ENCODE measurements at regions not wholly inside any gene's neighbourhood (a gene's known extent, or its start where the extent isn't known, plus 50 kb on each side); places are given as distances from the start of the nearest gene placed in this dataset.
"Not testable (repeated sequence)": the region's sequence is repeated elsewhere in the genome, so short reads cannot be mapped to it uniquely, and the experiment has no call there.

DNA sequence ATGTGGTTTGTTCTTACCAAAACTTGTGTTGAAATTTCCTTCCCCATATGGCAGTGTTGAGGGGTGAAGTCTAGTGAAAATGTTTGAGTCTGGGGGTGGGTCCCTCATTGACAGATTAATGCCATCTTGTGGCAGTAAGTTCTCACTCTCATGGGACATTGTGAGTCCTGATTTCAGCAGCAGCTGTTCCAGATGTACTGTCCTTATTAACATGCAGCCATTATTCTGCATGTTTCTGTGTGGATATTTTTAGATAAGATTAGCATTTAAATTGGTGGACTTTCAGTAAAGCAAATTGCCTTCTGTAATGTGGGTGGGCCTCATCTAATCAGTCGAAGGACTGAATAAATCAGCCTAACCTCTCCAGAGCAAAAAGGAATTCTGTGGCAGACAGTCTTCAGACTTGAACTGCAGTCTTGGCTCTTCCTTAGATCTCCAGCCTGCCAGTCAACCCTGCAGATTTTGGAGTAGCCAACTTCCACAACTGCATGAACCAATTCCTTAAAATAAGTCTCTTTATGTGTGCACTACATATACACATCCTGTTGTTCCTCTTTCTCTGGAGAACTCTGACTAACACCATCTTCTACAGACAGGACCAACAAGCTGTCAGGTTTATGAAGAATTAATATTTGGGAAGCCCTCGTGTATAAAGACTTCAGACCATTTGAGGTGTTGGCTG lies 138.7 kb upstream of the ZNF516 start:
- no peak for DNase-seq

DNA sequence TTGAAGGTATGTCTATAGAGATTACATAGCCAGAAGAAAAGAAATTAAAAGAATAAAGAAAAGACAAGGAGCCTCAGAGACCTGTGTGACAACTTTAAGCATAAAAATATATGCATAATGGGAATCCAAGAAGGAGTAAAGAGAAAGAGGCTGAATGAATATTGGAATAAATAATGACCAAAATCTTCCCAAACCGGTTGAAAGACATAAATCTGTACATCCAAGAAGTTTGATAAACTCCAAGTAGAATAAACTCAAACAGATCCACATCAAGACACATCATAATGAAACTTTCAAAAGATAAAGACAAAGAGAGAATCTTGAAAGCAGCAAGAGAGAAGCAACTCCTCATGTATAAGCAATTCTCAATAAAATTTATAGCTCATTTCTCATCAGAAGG lies 132.4 kb upstream of the ZNF516 start:
- no peak for DNase-seq

DNA sequence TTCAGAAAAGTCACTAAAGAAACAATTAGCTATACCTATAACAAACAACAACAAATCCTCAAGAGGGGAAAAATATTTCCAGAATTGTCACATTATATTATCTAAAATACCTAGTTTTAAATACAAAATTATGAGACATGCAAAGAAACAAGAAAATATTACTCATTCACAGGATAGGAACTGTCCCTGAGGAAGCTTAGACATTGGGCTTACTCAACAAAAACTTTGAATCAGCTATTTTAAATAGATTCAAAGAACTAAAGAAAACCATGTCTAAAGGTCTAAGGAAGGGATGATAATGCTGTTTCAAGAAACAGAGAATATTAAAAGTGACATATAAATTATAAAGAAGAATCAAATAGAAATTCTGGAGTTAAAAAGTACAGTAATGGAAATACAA lies 131.9 kb upstream of the ZNF516 start:
- DNase-seq, result no peak

DNA sequence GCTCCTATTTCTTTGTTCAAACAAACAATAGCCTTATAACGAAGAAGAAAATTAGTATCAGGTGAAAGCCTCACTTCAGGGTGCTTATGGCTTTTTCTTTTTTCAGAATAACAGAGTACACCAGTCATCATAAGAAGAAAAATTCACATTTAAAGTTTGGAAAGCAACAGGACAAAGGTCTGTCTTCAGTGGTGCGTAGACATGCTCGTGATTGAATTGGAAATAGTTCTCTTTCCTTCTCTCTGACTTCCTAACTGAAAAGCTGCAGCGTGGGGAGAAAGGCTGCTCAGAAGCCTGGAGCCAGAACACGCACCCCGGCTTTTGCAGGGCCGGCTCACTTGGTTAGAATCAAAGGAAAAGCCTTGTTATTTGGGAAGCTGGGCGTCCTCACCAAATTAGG lies 127.6 kb upstream of the ZNF516 start:
- no peak for DNase-seq

DNA sequence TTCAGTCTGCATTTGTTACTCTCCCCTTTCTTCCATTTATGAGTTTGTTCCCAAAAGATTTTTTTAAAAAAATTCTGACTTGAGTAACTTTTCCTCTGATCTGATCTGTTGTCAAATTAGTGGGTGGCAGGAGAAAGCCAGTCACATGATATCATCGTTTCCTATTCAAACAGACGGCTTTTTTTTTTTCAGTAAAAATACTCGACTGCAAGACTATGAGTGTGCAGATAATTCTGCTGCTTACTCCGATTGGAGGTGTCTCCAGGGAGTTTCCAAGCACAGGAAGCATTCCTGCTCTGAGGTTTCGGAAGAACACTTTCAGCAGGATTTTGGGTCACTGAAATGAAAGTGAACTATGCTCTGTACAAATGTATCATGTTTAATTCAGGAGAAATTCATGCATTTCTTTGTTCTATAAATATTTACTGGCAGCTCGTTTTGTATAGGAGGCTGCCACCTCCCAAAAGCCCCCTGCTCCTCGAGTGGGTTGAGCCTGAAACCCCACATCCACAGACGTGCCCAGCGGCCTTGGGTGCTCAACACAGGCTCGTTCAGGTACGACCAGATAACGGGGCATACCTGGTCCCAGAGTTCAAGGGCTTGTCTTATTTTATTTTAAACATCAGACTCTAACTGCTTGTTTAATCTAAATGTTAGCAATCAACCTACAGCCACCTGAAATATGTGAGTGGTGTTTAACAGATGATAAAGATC lies 126.9 kb upstream of the ZNF516 start:
- no peak for DNase-seq

DNA sequence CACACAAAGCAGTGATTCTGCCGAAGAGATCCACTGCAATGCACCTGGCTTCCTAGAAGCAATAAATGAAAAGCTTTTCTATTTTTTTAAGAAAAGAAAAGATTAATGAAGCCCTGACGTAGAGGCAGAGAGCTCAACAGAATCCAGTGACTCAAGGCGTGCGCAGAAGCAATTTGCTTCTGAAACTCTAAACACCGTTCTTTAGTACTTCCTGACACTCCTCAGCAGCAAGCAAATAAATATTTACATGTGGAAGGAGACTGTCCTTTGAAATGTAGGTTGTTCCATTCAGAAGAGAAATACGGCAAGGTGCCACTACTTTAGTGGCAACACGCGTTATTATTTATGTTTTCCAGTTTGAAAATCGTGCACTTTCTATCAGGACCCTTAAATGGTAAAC lies 126.2 kb upstream of the ZNF516 start:
- DNase-seq, result no peak

DNA sequence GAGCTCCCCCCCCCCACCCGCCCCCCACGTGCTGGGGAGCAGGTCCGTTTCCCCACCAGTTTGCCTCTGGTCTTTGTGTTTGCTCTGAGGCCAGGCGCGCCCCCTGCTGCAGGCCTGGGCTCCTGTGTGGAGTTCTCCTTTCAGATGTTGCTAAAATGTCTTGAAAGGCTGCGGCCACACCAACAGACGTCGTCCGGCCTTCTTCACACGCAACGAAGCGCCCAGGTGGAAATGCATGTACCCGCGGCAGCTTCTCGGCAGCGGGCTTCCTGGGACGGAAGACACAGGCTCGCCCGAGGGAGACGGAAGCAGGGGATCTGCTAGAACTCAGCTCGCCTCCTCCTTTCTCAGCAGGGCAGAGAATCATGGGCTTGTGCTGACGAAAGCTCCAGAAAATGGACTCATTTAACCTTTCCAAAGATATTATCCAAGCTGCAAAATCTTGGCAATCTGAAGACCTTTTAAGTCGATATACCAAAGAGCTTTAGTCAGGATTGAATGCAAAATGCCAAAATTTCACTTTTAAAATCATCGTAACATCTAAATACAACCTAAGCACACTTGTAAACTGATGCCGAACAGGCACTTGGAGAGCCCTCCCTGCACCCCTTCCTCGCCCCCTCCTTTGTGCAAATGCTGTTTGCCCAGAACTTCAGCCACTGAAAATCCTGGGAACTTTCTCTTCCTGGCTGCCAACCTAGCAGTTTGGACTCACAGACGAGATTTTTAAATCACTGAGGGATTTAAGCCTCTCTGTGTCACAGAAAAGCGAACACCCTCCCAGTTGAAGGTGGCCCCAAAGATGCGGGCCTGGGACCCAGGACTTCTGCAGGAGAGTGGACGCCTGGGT lies 125.5 kb upstream of the ZNF516 start:
- DNase-seq, result no peak

DNA sequence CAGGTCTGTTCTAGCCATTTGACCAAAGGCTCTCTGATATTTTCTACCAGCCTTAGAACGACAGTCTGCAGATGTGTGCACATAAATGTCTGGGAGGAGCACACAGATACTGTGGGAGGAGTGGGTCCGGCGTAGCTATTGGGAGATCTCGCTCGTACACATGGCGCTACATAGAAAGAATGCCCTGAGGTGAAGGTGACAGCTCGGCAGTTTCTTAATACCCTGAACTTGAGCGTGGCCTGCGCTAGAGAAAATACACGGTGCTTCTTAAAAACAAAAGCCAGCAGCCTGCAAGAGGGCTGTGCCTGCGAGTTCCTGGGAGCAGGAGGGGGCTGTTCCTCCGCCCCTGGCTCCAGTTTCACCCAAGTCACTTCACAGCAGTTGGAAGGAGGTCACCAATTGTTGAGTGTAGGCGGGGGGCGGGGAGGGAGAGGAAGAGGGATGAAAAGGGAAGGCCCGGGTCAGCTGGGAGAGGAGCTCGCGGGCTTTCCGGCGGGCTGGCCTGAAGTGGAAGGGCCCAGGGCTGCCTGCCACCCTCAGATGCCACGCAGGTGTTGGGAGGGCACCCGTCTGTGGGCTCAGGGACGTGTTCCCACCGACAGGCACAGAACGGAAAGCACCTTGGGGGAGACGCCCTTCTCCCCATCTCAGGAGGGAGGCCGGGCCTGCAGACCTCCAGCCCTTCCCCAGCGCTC lies 124.7 kb upstream of the ZNF516 start:
- DNase-seq, result no peak

DNA sequence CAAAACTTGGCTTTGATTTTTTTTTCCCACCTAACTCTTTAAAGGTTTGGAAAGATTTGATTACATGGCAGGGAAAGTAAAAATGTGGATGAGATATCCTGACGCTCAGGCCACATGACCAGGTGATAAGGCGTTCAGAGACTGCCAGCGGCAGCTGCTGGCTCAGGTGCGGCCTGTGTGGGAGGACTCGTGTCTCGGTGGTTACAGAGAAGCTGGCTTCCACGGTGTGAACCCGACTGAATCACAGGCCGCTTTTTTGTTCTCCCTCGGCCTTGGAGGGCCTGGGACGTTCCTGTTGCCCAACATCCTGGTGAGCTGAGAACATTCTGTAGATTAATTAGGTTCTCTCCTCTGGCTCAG lies 124.2 kb upstream of the ZNF516 start:
- no peak for DNase-seq

DNA sequence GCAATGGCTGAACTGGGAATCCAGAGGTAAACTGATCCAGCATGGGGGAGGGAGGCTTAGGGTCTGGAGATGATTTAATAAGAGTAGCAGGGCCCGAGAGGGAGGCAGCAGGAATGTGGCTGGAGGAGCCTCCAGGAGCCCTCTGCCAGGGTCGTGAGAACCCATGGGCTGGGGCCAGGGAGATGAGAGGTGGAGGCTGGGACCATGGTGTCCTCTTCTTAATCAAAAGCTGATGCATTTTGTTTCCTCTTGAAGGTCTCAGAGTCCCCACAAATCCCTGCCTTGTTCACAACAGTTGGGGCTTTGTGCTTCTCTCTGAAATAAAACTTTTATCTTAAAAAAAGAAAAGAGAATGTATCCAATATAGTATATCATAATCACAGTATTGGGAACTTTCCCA lies 123.7 kb upstream of the ZNF516 start:
- DNase-seq, result no peak

DNA sequence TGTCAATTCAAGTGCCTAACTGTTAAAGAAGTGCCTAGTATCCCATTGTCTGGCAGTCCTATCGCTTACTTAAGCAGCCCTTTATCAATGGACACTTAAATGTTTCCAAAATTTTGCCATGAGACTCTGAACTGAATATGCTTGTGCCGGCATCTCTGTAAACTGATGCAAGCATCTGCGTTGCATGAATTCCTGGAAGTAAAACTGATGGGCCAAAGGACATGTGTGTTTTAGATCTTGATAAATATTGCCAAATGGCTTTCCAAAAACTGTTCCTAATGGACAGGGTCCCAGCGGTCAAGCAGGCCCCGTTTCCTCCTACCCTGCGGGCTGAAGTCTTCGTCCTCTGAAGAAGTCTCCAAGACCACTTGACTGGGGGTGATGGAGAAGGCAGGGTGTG lies 121.3 kb upstream of the ZNF516 start:
- no peak for DNase-seq

DNA sequence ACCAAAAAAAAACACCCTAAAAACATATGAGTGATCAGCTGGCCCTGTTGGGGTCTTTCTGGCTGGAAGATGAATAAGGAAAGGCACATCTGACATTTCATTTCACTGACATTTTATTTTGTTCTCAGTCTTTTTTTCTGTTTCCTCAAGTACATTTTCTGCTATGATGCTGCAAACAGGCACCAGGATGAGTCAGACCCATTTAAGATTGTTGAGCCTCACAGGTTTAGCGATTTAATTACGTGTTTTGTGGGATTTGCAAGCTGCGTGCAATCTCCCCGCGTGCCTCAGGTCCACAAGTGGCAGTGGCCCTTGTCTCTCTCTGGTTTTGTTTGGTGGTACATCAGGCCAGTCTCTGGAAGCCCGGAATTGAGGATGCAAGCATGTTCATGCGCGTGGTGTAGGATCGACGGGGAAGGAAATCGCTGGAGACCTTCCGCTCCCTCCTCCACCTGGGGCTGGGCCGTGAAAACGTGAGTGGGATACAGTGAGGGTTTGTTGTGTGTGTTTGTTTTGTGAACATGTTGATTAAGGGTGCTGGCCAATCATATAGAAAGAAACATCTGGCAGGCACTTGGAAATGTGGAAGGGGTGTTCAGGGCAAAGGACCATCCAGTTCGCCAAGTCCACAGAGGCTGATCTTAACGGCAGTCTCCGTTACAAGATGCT lies 120.2 kb upstream of the ZNF516 start:
- no peak for DNase-seq

DNA sequence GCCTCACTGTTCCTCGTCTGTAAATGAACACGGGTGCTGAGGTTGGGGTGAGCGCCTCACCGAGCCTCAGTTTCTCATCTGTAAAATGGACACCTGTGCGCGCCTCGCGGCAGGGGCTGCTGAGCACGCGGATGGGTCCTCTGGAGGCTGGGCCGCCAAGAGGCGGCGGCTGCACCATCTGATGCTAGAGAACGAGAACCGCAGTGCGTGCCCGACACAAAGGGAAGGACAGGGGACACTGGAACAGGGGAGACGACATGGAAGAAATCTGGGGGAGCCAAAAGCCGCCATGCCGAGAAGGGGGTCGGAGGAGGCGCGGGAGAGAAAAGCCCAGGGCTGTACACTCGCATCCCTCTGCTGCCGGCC lies 118.7 kb upstream of the ZNF516 start:
- no peak for DNase-seq

DNA sequence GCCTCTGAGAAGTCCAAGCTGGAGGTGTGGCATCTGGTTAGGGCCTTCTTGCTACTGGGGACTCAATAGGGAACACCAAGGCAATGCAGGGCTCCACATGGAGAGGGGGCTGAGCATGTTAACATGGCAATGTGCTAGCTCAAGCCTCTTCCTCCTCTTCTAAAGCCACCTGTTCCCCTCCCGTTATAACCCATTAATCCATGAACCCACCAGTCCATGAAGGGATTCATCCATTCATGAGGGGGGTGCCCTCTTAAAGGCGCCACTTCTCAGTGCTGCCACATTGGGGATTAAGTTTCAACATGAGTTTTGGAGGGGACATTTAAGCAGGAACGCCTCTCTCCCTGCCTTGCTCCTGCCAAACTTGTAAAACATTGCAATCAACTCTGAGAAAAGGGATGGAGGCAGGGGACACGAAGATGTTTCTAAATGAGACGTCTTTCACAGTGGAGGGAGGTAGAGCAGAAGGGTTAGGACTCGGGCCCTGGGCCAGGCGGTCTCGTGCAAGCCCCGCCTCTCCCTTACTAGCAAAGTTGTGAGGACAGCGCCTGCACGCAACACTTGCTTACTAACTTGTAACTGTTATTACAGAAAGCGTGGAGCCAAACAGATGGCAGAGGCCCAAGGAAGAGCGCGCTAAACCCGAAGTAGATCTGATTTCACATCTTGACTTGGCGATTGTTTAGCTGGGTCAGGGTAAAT lies 118.2 kb upstream of the ZNF516 start:
- no peak for DNase-seq

DNA sequence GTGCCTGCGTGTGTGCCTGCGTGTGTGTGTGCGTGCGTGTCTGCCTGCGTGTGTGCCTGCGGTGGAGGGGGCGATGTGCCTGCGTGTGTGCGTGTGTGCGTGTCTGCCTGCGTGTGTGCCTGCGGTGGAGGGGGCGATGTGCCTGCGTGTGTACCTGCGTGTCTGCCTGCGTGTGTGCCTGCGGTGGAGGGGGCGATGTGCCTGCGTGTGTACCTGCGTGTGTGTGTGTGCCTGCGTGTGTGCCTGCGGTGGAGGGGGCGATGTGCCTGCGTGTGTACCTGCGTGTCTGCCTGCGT lies 116.7 kb upstream of the ZNF516 start:
- DNase-seq, result not testable (repeated sequence)

DNA sequence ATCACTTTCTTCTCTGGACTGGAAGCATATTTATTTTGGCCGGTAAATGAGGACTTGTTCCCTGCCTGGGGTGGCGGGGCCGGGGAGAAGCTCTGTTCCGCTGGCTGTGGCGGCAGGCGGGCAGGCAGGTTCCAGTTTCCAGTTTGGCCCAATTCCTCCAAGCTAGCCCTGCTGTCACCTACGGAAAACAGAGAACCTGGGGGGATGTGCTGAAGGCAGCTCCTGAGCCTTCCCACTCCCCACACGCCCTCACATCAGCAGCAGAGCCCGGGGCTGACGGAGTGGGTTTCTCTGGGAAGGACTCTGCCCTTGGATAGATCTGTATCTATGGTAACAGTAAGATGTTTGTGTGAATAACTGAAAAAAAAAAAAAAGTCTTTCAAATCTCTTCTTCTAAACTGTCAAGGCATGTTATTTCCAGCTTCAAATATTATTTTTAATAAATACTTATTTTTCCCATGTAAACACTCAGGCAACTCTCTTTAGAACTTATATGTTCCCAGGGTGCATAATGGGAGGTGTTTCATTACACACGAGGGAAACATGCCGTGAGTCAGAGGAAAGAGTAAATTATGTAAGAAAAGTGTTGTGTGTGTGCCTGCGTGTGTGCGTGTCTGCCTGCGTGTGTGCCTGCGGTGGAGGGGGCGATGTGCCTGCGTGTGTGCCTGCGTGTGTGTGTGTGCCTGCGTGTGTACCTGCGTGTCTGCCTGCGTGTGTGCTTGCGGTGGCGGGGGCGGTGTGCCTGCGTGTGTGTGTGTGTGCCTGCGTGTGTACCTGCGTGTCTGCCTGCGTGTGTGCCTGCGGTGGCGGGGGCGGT lies 116.1 kb upstream of the ZNF516 start:
- no peak for DNase-seq

DNA sequence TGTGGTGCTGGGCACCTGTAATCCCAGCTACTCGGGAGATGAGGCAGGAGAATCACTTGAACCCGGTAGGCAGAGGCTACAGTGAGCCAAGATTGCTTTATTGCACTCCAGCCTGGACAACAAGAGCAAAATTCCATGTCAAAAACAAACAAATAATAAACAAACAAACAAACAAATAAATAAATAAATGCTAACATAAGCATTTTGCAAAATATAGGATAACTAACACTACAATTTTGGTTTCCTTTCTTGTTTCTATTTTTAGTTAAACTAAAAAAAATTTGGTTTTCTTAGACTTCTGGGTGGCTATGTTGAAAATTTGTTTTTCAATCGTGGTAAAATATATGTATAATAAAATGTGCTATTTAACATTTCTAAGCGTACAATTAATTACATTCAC lies 115.0 kb upstream of the ZNF516 start:
- no peak for DNase-seq

DNA sequence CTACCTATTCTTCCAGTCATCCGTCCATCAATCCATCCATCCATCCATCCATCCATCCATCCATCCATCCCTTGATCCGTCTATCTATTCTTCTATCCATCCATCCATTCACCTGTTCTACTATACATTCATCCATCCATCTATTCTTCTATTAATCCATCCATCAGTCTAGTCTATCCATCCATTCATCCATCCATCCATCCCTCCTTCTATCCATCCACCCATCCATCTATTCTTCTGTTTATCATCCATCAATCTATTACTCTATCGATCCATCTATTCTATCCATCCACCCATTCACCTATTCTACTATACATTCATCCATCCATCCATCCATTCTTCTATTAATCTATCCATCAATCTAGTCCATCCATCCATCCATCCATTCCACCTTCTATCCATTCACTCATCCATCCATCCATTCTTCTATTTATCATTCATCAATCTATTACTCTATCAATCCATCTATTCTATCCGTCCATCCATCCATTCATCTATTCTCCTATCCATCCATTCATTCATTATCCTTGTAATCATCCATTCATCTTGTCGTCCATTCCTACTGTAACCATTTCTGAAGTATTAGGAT lies 110.4 kb upstream of the ZNF516 start:
- no peak for DNase-seq

DNA sequence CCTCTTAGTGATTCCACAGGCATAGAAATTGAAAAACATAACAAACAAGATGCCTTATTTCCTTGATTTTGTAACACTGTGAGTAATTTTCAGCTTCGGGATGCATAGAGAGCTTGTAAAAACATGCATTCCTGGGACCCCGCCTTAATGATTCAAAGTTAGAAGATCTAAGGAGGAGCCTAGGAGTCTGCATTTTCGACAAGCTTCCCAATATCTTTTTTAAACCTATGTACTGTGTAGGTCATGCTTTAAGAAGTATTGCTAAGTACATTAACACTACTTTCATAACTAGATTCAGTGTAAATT lies 109.8 kb upstream of the ZNF516 start:
- no peak for DNase-seq

DNA sequence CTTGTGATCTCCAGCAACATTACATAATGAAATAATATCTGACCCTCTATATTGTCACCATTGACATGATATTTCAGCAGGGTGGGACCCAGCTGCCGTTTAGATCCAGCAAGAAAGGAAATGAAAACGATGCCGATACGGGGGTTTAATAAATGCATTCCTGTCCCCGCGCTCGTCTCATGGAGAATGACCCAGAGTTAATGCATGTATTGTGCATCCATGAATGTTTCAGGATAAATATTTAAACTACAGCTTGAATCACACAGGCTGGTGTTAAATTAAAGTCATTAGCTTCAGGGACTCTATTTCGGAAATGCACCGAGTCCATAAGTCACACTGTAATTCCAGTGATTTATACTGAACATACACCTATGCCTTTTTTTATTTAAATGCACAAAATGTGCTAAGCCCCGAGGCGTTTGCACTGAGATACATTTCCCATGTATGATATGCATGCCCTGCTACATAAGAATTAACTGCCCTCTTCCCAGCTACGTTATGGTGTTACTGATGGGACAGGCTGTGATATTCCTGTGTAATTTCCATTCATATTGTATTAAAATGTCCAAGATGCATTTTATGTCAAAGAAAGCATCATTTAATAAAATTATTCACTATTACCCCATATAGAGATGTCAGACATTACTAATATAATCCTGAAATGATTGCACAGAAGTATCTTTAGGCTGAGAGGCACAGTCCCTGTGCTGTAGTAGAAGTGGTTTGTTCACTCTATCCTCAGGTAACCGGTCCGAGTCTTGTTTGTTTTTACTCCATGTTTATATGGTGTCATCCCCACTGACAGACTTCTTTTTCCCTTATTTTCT lies 109.3 kb upstream of the ZNF516 start:
- no peak for DNase-seq

DNA sequence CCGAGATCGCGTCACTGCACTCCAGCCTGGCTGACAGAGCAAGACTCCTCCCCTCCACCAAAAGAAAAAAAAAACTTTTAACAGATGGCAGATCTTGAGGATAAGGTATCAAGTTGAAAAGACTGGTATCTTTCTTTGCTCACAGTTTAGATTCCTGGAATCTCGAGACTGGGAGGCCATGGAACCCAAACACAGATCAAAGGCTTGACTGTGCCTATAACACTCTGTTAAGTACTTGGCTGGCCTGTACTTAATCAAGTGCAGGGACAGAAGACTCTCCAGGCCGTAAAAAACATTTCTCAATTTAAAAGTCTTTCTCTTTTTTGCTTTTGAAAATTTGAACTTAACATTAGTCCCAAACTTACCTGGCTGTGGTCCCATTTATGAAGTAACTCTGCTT lies 107.1 kb upstream of the ZNF516 start:
- no peak for DNase-seq

All from activated effector memory CD4-positive, alpha-beta T cell treated with Interleukin-2 at 50 U/mL for 16 hours (primary cell).